ENCODE measurements at regions not wholly inside any gene's neighbourhood (a gene's known extent, or its start where the extent isn't known, plus 50 kb on each side); places are given as distances from the start of the nearest gene placed in this dataset.

DNA sequence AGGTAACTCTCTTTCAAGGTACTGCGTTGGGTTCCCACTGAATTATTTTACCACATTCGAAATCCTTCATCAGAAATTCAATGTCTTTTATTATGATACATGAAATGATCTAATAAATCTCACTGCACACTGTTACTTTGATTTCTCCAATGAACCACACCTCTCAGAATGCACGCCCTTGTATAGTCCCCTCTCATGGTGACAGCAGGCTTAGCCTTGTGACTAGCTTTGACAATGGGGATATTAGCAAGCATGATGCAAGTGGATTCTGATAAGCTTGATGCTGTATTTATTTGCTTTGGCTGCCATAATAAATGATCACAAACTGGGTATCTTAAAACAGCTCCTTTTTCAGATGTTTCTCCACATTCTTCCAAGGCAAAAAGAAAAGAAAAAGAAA lies 100.4 kb upstream of the ETV6 start:
- in situ Hi-C loops (cut with MboI), result no loop called here
- H3K4me2 ChIP-seq (ENCODE audit: insufficient read depth, low read length), result no peak overlapping the region

More for the DNA sequence above, 100.4 kb upstream of the ETV6 start:
- no peak for DNase-seq (ENCODE audit: extremely low read depth in 1 of 4, low spot score in 3 of 4)
- H3K9me1 ChIP-seq (ENCODE audit: control insufficient read depth, insufficient read depth, low read length), result no peaks in the 10 kb centered on the region
- ATAC-seq, result no peak
- no peaks in the 10 kb centered on the region for H3K9me3 ChIP-seq (replicated peaks; ENCODE audit: control insufficient read depth, insufficient read depth, low read depth, low read length)
- H2AFZ ChIP-seq (ENCODE audit: low read depth, low read length), result no peak overlapping the region
- intact Hi-C loops (cut with micrococcal nuclease), result no loop called here
- peaks cover 0 to 3% of the 10 kb centered on the region in 2 experiments; a peak in 1 of 5 replicates for H3K4me1 ChIP-seq (replicated peaks in 1 of 2; ENCODE audit: control insufficient read depth in 2 of 2, insufficient read depth in 2 of 2, low read length in 2 of 2)
- no peak overlapping the region for H3K27ac ChIP-seq (ENCODE audit: extremely low read depth, low read depth, low read length)
- no peaks in the 10 kb centered on the region for H3K79me2 ChIP-seq (ENCODE audit: control insufficient read depth, insufficient read depth, low read length)
- ChIA-PET CTCF (ENCODE audit: low intra/inter-chr PET ratio) (no interaction called here), POLR2A (no interaction called here)
- H4K20me1 ChIP-seq (replicated peaks; ENCODE audit: control insufficient read depth, insufficient read depth, low read length), result no peaks in the 10 kb centered on the region
- 6% methylated on average over 3 of the region's 3 CpGs for WGBS (ENCODE audit: insufficient coverage, low coverage, missing lambda C conversion rate)
- no peak overlapping the region for H3K9ac ChIP-seq (ENCODE audit: insufficient read depth in 1 of 2, low read depth in 2 of 2, low read length in 2 of 2)
- BruUV-seq (replicated peaks), result no TSS peak
- H3K27me3 ChIP-seq (ENCODE audit: control insufficient read depth in 2 of 2, insufficient read depth in 2 of 2, low read length in 2 of 2), result peaks cover 0 to 4% of the 10 kb centered on the region in 2 experiments; a peak in 2 of 5 replicates
- FAIRE-seq, result no peak
- TF ChIP-seq GTF2A2 (tag; IDR thresholded peaks at IDR 0.05) (no peak), ZNF79 (CRISPR knock-in tag; IDR thresholded peaks at IDR 0.05; ENCODE audit: low read depth) (no peak), MTA3 (IDR thresholded peaks at IDR 0.05; ENCODE audit: borderline replicate concordance) (no peak), NR2C1 (IDR thresholded peaks at IDR 0.05) (no peak), NR2C1 (tag; IDR thresholded peaks at IDR 0.05) (no peak), CREBBP (IDR thresholded peaks at IDR 0.05; ENCODE audit: low read depth, low read length) (no peak), ZNF431 (CRISPR knock-in tag; IDR thresholded peaks at IDR 0.05) (no peak), ZEB2 (IDR thresholded peaks at IDR 0.05) (no peak), ZNF143 (CRISPR knock-in tag; IDR thresholded peaks at IDR 0.05) (no peak), ZNF586 (CRISPR knock-in tag; conservative IDR thresholded peaks at IDR 0.05) (no peak)
- TF ChIP-seq, protein P1, sequence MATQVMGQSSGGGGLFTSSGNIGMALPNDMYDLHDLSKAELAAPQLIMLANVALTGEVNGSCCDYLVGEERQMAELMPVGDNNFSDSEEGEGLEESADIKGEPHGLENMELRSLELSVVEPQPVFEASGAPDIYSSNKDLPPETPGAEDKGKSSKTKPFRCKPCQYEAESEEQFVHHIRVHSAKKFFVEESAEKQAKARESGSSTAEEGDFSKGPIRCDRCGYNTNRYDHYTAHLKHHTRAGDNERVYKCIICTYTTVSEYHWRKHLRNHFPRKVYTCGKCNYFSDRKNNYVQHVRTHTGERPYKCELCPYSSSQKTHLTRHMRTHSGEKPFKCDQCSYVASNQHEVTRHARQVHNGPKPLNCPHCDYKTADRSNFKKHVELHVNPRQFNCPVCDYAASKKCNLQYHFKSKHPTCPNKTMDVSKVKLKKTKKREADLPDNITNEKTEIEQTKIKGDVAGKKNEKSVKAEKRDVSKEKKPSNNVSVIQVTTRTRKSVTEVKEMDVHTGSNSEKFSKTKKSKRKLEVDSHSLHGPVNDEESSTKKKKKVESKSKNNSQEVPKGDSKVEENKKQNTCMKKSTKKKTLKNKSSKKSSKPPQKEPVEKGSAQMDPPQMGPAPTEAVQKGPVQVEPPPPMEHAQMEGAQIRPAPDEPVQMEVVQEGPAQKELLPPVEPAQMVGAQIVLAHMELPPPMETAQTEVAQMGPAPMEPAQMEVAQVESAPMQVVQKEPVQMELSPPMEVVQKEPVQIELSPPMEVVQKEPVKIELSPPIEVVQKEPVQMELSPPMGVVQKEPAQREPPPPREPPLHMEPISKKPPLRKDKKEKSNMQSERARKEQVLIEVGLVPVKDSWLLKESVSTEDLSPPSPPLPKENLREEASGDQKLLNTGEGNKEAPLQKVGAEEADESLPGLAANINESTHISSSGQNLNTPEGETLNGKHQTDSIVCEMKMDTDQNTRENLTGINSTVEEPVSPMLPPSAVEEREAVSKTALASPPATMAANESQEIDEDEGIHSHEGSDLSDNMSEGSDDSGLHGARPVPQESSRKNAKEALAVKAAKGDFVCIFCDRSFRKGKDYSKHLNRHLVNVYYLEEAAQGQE (IDR thresholded peaks at IDR 0.05; ENCODE audit: borderline replicate concordance), result no peak
- TF ChIP-seq, protein P1 (CRISPR knock-in tag; IDR thresholded peaks at IDR 0.05; ENCODE audit: low read depth), result no peak
- no peak overlapping the region for H3K4me3 ChIP-seq
- H3K36me3 ChIP-seq (ENCODE audit: control insufficient read depth, insufficient read depth, low read length), result no peaks in the 10 kb centered on the region

Measured in K562 (cell line).